DMS79 (cell line): ENCODE measurements at regions not wholly inside any gene's neighbourhood (a gene's known extent, or its start where the extent isn't known, plus 50 kb on each side); places are given as distances from the start of the nearest gene placed in this dataset.

Source experiments
- DNase-seq: peaks from one replicate; lab custom pipeline; 2025; lab: John Stamatoyannopoulos, UW

DNA sequence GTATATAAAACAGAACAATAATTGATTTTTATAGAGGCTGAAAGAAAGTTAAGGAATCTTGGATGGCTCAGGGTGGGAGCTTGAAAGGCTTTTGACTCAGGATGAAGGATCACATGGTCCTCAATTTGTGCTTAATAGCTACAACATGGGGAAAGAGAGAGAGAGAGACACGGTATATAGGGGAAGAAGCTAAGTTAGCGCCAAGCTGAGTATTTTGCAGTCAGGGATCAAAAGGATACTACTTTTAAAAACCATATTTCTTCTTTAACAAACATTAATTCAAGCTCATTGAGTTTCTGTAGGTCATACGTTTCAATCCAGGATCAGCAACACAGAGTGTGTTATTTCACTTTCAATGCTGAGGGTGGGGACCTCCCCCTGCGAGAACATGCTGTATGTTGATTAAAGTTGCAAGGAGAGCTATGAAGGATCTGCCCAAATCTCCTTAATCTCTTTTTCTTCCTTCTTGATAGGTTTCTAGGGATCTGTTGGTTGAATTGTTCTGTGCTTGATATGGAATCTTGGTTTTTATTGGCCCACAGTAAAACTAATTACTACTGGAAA is 133.1 kb upstream of the NUDT4 start:
- DNase-seq, result no peak

DNA sequence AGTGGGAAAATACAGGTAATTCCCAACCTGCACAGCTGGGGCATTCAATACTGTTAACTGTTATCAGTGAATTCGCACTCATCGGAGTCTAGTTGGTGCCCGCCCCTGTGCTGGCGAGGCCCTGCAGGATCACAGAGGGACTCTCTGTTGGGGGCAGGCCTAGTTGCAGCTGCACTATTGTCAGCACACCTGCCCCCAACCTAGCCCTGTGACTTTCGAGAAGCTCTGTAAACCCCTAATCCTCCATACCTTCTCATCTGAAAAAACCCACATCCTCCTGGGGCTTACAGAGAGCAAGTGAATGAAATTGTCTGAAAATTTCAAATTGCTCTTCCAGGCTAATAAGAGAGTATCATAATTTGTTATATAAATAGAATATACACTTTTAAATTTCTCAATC is 132.2 kb upstream of the NUDT4 start:
- no peak for DNase-seq

DNA sequence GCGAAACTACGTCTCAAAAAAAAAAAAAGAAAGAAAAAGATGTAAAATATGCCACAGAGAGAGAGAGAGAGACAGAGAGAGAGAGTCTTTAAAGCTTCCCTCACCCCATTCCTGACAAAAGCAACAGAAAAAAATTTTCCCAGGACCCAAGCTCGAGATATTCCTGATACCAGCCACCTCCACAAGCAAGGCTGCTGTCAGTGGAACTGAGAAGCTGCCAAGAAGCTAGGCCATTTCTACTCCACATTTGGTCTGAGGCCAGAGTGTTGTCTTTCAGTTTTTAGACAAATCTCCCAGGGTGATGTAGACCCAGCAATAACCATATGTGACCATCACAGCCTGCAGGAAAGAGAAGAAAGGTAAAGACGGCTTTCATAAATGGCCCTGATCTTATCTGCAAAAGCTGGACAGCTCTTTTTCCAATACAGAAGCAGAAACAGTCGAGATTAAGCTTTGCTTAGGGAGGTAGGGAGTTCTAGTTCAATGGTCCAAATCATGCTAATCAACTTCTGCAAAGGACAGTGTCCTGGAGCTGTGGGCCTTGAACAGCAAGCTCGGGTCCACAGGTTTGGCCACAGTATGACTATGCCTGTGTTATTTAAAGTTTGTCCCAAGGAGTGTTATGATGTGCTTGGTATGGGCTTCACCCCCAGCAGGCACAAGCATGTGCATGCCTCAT is 130.3 kb upstream of the NUDT4 start:
- no peak for DNase-seq

- no peak for DNase-seq
Observed at GRCh38 chr12:93252221-93252620, 125.5 kb upstream of the NUDT4 start.

GRCh38 chr12:93254911-93255310 is 122.8 kb upstream of the NUDT4 start:
- DNase-seq, result no peak

GRCh38 chr12:93256256-93256969 is 121.3 kb upstream of the NUDT4 start:
- DNase-seq, result no peak

- DNase-seq, result no peak
Observed at GRCh38 chr12:93261505-93262094, 116.1 kb upstream of the NUDT4 start.

- no peak for DNase-seq
Observed at GRCh38 chr12:93272997-93273396, 104.7 kb upstream of the NUDT4 start.

DNA sequence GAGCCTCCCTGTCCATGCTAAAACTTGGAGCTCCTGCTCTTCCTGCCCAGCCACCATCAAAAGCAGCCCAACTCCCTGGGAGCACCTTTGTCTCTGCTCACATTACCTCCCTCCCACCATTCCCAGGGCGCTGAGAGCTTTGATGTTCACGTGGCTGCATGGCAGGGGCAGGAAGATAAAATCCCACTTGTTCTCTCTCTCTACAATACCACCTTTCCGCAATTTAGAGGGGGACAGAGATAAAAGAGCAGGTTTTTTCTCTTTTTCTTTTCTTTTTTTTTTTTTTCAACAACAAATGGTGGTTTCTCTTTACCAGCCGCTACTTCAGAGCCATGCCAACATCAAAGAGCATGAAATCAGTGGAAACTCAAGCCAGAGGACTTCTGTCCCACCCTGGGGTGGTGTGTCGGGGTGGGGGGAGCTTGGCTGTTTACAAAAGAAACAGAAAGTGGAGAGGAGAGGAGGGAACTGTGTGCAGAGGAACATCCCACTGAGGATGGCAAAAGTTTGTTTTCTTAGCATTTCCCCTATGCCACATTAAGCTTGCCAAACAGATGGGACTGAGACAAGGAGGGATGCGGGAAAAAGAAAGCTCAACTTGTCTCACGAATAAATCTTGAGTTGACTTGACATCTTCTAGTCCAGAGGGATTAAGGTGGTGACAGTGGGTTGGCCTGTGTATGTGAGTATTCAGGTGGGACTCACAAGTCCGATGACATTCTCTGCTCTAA is 103.7 kb upstream of the NUDT4 start:
- no peak for DNase-seq

DNA sequence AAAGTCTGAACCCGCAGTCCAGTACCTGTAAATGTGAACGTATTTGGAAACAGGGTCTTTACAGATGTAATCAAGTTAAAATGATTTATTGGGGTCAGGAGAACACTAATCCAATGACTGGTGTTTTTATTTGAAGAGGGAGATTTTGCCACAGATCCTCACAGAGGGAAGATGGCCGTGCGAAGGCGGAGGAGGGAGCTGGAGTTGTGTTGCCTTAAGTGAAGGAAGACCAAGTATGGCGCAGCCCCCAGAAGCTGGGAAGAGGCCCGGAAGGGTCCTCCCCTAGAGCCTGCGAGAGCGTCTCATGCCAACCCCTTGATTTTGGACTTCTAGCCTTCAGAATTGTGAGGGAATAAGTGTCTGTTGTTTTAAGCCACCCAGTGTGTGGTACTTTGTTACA is 102.8 kb upstream of the NUDT4 start:
- no peak for DNase-seq

GRCh38 chr12:93275589-93275988 is 102.1 kb upstream of the NUDT4 start:
- DNase-seq, result no peak

- no peak for DNase-seq
Observed at GRCh38 chr12:93279565-93280412, 97.9 kb upstream of the NUDT4 start.

- no peak for DNase-seq
Observed at GRCh38 chr12:93287149-93287548, 90.6 kb upstream of the NUDT4 start.

DNA sequence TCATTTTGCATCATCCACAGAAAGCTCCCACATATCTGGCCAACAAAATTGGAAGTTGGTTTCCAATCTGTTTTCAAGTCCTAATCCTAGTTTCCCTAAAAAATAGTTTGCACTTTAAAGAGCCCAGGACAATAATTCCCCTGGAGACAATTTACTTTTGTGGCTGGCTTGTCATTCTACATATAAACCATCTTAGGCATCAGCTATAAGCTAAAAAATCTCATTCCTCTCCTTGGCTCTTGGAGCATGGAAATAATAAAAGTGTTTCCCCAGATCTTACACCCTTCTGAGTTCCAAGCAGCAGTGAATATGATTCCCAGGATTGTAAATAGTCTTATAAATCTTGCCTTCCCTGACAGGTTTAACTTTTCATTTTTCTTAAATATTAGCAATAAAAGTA is 89.1 kb upstream of the NUDT4 start:
- no peak for DNase-seq

DNA sequence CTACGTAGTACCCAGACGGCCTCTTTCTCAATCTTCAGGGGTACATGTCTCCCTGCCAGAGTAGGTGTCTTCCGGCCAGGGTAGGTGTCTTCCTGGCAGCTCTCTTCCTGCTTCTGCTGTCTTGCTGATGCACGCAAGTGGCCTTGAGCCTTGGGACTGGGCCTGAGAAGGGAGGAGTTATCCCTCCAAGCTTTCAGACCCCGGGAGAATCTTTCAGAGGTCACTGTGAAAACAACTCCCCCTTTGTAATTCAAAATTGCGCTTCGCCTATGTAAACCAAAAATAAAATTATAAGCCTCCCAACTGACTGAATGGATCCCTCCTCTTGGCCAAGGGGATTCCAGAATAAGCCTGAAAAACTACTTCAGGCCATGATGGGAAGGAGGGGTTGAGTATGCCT is 87.3 kb upstream of the NUDT4 start:
- no peak for DNase-seq

DNA sequence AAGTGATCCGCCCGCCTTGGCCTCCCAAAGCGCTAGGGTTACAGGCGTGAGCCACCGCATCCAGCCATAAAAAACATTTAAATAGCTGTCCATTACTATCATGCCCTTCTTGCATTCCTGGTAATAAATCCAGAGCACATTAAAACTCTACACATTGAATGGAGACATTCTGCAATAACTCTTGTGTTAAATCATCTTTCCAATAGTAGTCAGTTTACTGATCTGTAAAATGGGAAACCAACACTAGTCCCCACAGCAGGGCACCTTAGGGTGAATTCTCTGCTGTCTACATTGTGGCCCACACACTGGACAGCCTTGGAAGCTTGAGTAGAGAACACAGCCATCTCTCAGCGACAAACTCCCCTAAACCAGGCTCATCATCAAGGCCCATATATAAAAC is 85.5 kb upstream of the NUDT4 start:
- no peak for DNase-seq

DNA sequence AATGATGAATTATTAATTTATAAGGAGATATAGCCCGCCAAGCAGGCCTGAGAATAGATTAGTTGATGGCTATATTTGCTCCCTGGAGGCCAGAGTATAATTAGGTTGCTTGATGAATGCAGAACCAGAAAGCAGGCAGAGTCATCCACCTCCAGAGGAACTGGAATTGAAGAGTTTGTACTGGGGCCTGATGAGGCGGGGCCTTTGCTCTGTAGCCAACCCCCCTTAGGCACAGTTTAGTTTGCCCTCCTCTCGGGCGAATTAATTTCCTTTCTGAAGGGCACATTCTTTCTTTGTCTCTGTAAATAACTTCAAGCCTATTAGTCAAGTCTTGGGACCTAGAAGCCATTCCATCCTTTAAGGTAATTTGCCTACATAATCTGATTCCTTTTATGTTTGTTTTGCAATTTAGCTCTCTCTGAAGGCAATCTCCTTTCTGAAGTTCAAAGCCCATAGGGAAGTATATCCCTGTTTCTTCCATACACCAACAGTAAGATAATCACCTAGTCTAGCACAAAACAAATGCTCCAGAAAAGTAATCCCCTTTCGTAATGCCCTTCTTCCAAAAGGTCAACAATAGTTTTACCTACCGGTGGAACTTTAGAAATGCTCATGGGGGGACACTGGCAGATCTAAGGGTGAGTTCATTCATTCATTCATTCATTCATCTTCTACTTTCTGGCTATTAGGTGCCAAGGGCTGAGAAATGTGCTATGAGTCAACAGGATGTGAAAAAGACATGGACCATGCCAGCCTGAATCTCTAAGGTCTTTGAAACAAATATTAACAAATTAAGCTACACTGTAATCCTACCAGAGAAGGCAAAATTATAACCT is 84.8 kb upstream of the NUDT4 start:
- DNase-seq, result no peak

GRCh38 chr12:93297032-93297431 is 80.7 kb upstream of the NUDT4 start:
- no peak for DNase-seq

DNA sequence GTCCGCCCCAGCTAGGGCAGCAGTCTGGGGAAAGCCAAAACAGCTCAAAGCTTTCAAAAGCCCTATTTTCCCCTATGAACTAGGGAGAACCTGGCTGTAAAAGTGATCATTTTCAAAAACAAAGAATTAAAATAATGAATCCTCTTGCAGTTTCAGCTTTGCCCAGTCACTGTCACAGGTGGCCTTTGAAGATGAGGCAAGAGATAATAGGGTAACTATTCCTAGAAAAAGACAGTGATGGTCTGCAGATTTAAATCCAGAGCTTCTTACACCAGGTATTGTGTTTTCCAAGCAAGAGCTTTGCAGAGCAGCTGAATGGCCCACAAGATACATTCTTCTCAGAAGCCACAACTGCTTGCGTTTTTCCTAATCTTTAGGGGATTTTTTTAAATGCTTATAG is 80.2 kb upstream of the NUDT4 start:
- DNase-seq, result no peak

DNA sequence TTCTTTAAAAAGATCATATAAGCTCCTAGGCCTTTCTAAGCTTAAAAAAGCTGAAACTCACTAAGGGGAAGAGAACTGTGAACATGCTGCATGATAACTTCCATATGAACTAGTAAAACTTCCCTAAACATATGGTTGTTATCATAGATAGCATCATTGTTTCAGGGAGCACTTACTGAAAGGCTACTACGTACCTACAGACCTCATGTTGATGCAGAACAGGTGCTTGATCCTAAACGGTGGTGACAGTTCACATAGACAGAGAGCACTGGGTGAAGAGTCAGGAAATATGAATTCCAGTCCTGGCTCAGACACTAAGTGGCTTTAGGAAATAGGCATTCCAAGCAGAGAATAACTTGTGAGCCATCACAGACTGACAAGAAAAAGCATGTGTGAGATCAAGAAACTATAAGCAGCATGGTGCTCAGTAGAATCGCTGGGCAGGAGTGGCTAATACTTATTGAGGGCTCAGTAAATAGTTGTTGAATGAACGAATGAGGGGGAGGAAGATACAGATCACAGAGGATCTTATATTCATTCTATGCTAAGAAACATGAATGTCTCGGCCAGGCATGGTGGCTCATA is 78.4 kb upstream of the NUDT4 start:
- DNase-seq, result no peak
